Tibial nerve (tissue), 4 donors: ENCODE measurements at regions not wholly inside any gene's neighbourhood (a gene's known extent, or its start where the extent isn't known, plus 50 kb on each side); places are given as distances from the start of the nearest gene placed in this dataset.

Experiments used
- CTCF ChIP-seq, 5 experiments: fragments of 200-600 bp in 3 of 5; fragments of 450-650 bp in 2 of 5; sonication (generic) in 3 of 5; IDR thresholded peaks; one replicate each; pipeline ENCODE4 v1.5.1; 2016 to 2019; ENCODE audit warnings: antibody characterized with exemption in 5 of 5, mild to moderate bottlenecking in 3 of 5, moderate library complexity in 2 of 5
- EP300 ChIP-seq, 2 donors: sonication (generic); formaldehyde crosslinking; IDR thresholded peaks; one replicate each; pipeline ENCODE4 v1.6.1; 2017; ENCODE audit warnings: antibody characterized with exemption in 2 of 2, mild to moderate bottlenecking in 1 of 2
- POLR2A ChIP-seq, 2 donors: fragments of 450-650 bp; IDR thresholded peaks; one replicate each; pipeline ENCODE4 v1.6.1; 2017; ENCODE audit warnings: antibody characterized with exemption in 2 of 2, mild to moderate bottlenecking in 2 of 2, moderate library complexity in 2 of 2

DNA sequence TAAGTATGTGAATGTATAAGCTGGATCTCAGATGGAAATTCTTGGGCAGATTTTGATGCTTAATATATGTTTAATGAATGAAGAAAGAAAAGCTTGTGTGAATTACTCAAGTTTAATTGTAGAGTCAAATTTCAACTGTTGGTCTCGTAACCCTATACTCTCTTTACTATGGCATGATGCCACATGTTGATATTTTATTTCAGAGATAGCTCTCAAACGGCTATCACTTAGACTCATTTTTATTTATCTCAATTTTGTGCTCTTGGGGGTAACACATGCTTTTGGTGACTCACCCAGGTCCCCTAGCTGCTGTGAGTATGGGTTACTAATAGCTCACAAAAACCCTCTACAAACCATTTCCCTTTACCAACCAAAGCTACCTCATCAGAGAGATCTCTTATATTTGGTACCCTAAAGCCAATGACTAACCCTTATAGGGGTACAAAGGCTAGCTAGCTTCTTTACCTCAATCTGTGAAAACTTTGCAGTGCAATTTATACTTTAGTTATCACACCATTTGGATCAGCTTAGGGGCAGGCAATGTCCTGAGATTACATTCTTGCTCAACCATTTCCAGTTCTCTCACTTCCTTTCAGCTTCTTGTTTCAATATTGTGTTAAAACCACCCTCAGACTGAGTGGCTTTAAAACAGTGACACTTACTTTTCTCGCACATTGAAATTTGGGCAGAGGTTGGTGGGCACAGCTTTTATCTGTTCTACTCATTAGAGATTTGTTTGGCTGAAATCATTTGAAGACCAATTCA is 240.3 kb downstream of the CDH7 start:
- TF ChIP-seq CTCF (IDR thresholded peaks at IDR 0.05) = no peak
- no peak for TF ChIP-seq POLR2A (IDR thresholded peaks at IDR 0.05)
- no peak for TF ChIP-seq EP300 (IDR thresholded peaks at IDR 0.05)
